Ureter (tissue), 1 donor: ENCODE measurements at regions not wholly inside any gene's neighbourhood (a gene's known extent, or its start where the extent isn't known, plus 50 kb on each side); places are given as distances from the start of the nearest gene placed in this dataset.

Source experiments
- DNase-seq: peaks from one replicate; pipeline ENCODE4 v3.0.0-alpha.2; 2020; ENCODE audit warnings: low spot score
- donor health status: DM: yes; HTN: yes; CAD: no.

GRCh38 chr12:11946161-11946560, 124.6 kb upstream of the BCL2L14 start:
- DNase-seq, result no peak

GRCh38 chr12:11947213-11947612, 123.5 kb upstream of the BCL2L14 start:
- no peak for DNase-seq

GRCh38 chr12:11949738-11950411, 120.9 kb upstream of the BCL2L14 start:
- DNase-seq, result no peak

GRCh38 chr12:11951209-11951608, 119.5 kb upstream of the BCL2L14 start:
- DNase-seq, result no peak

- no peak for DNase-seq
Observed at GRCh38 chr12:11953523-11953922, 117.2 kb upstream of the BCL2L14 start.

GRCh38 chr12:11954181-11954580, 116.6 kb upstream of the BCL2L14 start:
- DNase-seq, result no peak

- no peak for DNase-seq
Observed at GRCh38 chr12:11958221-11959091, 112.3 kb upstream of the BCL2L14 start.

- DNase-seq, result no peak
Observed at GRCh38 chr12:11959117-11959823, 111.5 kb upstream of the BCL2L14 start.

GRCh38 chr12:11960646-11961045, 110.1 kb upstream of the BCL2L14 start:
- DNase-seq, result no peak

- DNase-seq, result no peak
Observed at GRCh38 chr12:11961686-11962085, 109.1 kb upstream of the BCL2L14 start.

GRCh38 chr12:11962860-11963259, 107.9 kb upstream of the BCL2L14 start:
- DNase-seq, result no peak

- DNase-seq, result no peak
Observed at GRCh38 chr12:11963841-11964471, 106.8 kb upstream of the BCL2L14 start.

GRCh38 chr12:11965258-11965910, 105.4 kb upstream of the BCL2L14 start:
- DNase-seq, result no peak

GRCh38 chr12:11967376-11968047, 103.2 kb upstream of the BCL2L14 start:
- DNase-seq, result no peak

GRCh38 chr12:11968048-11968383, 102.7 kb upstream of the BCL2L14 start:
- no peak for DNase-seq

GRCh38 chr12:11968516-11968915, 102.2 kb upstream of the BCL2L14 start:
- no peak for DNase-seq

GRCh38 chr12:11969437-11970154, 101.1 kb upstream of the BCL2L14 start:
- no peak for DNase-seq

GRCh38 chr12:11970155-11970520, 100.6 kb upstream of the BCL2L14 start:
- no peak for DNase-seq

GRCh38 chr12:11973396-11973795, 97.3 kb upstream of the BCL2L14 start:
- DNase-seq, result no peak

GRCh38 chr12:11976005-11976404, 94.7 kb upstream of the BCL2L14 start:
- DNase-seq, result no peak
